H1 (cell line): ENCODE measurements at regions not wholly inside any gene's neighbourhood (a gene's known extent, or its start where the extent isn't known, plus 50 kb on each side); places are given as distances from the start of the nearest gene placed in this dataset.
A peak's percentile ranks its signal among the peaks of the same experiment; 100 is the strongest.

ENCODE experiments used
- CTCF ChIA-PET: fragments of 300-600 bp; sonication (Branson Sonifier 250); formaldehyde crosslinking; loops from one replicate; lab custom pipeline; 2021; ENCODE audit not compliant: partially characterized antibody; lab: Charles Lee
- POLR2A ChIA-PET: fragments of 300-600 bp; sonication (Branson Sonifier 250); formaldehyde crosslinking; loops from one replicate; lab custom pipeline; 2021; ENCODE audit warnings: inconsistent platforms; ENCODE audit not compliant: partially characterized antibody; lab: Charles Lee
- DNase-seq, 2 experiments: peaks; one replicate each; pipeline versions ENCODE4 v3.0.0 to v3.0.0-alpha.2; 2010 to 2022; ENCODE audit warnings: low spot score in 2 of 2, low read depth in 1 of 2, mixed read lengths in 1 of 2
- FAIRE-seq: peaks from 2 replicates; lab custom pipeline; 2011; peaks lifted over from hg19 to GRCh38; lab: Jason Lieb, UNC
- H2AFZ ChIP-seq: 2 replicates; pipeline ENCODE4 v1.8.1; 2012; ENCODE audit warnings: low read length, inconsistent platforms
- H2AK5ac ChIP-seq: 2 replicates; pipeline ENCODE4 v1.6.1; 2013; ENCODE audit warnings: low read depth, low read length
- H2BK120ac ChIP-seq: replicated peaks from 2 replicates; pipeline ENCODE3; 2013; ENCODE audit warnings: low read depth, low read length, inconsistent platforms
- H2BK12ac ChIP-seq: 2 replicates; pipeline ENCODE4 v1.6.1; 2013; ENCODE audit warnings: low read depth, low read length
- H2BK15ac ChIP-seq: 2 replicates; pipeline ENCODE4 v1.6.1; 2013; ENCODE audit warnings: low read length
- H2BK20ac ChIP-seq: 2 replicates; pipeline ENCODE4 v1.6.1; 2013; ENCODE audit warnings: low read length
- H2BK5ac ChIP-seq: 2 replicates; pipeline ENCODE4 v1.6.1; 2013; ENCODE audit warnings: low read depth, low read length
- H3K14ac ChIP-seq: 2 replicates; pipeline ENCODE4 v1.6.1; 2013; ENCODE audit warnings: inconsistent platforms; ENCODE audit not compliant: insufficient read length
- H3K18ac ChIP-seq: 2 replicates; pipeline ENCODE4 v1.6.1; 2013; ENCODE audit warnings: low read length; ENCODE audit errors: extremely low read depth
- H3K23ac ChIP-seq: 2 replicates; pipeline ENCODE4 v1.6.1; 2013; ENCODE audit warnings: inconsistent platforms; ENCODE audit not compliant: insufficient read length
- H3K23me2 ChIP-seq: 2 replicates; pipeline ENCODE4 v1.6.1; 2013; ENCODE audit warnings: low read depth, low read length
- H3K27ac ChIP-seq: 2 replicates; pipeline ENCODE4 v1.6.1; 2011; ENCODE audit warnings: low read depth, low read length, inconsistent platforms
- H3K27me3 ChIP-seq, 4 experiments: replicated peaks in 1 of 4; 1 replicate in 1 of 4; 2 replicates in 3 of 4; pipeline versions ENCODE4 v1.6.1 to v1.8.1; 2011 to 2013; ENCODE audit warnings: low read length in 3 of 4, mild to moderate bottlenecking in 3 of 4, inconsistent platforms in 2 of 4, mixed read lengths in 2 of 4, moderate library complexity in 1 of 4; ENCODE audit not compliant: control insufficient read depth in 3 of 4, insufficient read depth in 3 of 4; ENCODE audit errors: extremely low read depth in 1 of 4
- H3K36me3 ChIP-seq, 4 experiments: 2 replicates each; pipeline versions ENCODE4 v1.6.1 to v1.8.1; 2011 to 2013; ENCODE audit warnings: mild to moderate bottlenecking in 4 of 4, low read length in 3 of 4, moderate library complexity in 2 of 4, control low read depth in 1 of 4, inconsistent platforms in 1 of 4; ENCODE audit not compliant: insufficient read depth in 4 of 4, control insufficient read depth in 2 of 4
- H3K4ac ChIP-seq: replicated peaks from 2 replicates; pipeline ENCODE3; 2013; ENCODE audit warnings: low read length, low read depth, mixed read lengths, inconsistent platforms; ENCODE audit not compliant: insufficient read length
- H3K4me1 ChIP-seq, 4 experiments: replicated peaks in 1 of 4; 1 replicate in 1 of 4; 2 replicates in 3 of 4; pipeline versions ENCODE4 v1.6.1 to v1.8.1; 2011 to 2013; ENCODE audit warnings: low read length in 3 of 4, inconsistent platforms in 2 of 4, mixed read lengths in 1 of 4; ENCODE audit not compliant: insufficient read depth in 4 of 4, control insufficient read depth in 3 of 4
- H3K4me2 ChIP-seq, 2 experiments: 2 replicates each; pipeline versions ENCODE4 v1.6.1 to v1.8.1; 2011 to 2013; ENCODE audit warnings: low read depth in 2 of 2, low read length in 2 of 2, control low read depth in 1 of 2, inconsistent platforms in 1 of 2, mild to moderate bottlenecking in 1 of 2; ENCODE audit not compliant: insufficient read depth in 1 of 2
- H3K4me3 ChIP-seq, 4 experiments: fragments of 200-600, 300-600 bp in 1 of 4; sonication (generic), shearing (Covaris generic), sonication (Bioruptor Twin) in 1 of 4; 2 replicates each; pipeline versions ENCODE4 v1.5.1 to v1.8.1; 2011 to 2016; ENCODE audit warnings: low read length in 4 of 4, low read depth in 3 of 4, control low read depth in 2 of 4, inconsistent platforms in 2 of 4, mild to moderate bottlenecking in 2 of 4, mixed read lengths in 1 of 4, moderate library complexity in 1 of 4; ENCODE audit not compliant: insufficient read depth in 2 of 4; ENCODE audit errors: extremely low read depth in 1 of 4
- H3K56ac ChIP-seq: replicated peaks from 2 replicates; pipeline ENCODE3; 2013; ENCODE audit warnings: low read depth, mild to moderate bottlenecking, mixed read lengths, low read length, inconsistent platforms; ENCODE audit not compliant: insufficient read length
- H3K79me1 ChIP-seq: 2 replicates; pipeline ENCODE4 v1.6.1; 2013; ENCODE audit warnings: low read depth, low read length, control low read depth
- H3K79me2 ChIP-seq, 2 experiments: 2 replicates each; pipeline versions ENCODE4 v1.6.1 to v1.8.1; 2012 to 2013; ENCODE audit warnings: low read length in 2 of 2, mild to moderate bottlenecking in 2 of 2, inconsistent platforms in 1 of 2; ENCODE audit not compliant: insufficient read depth in 2 of 2, control insufficient read depth in 1 of 2
- H3K9ac ChIP-seq, 4 experiments: replicated peaks in 1 of 4; 1 replicate in 1 of 4; 2 replicates in 3 of 4; pipeline versions ENCODE4 v1.6.1 to v1.8.1; 2011 to 2013; ENCODE audit warnings: low read depth in 3 of 4, low read length in 3 of 4, control low read depth in 2 of 4, mild to moderate bottlenecking in 2 of 4, moderate library complexity in 2 of 4, inconsistent platforms in 1 of 4; ENCODE audit errors: extremely low read depth in 1 of 4
- H3K9me3 ChIP-seq, 2 experiments: 2 replicates each; pipeline versions ENCODE4 v1.6.1 to v1.8.1; 2012 to 2013; ENCODE audit warnings: mild to moderate bottlenecking in 2 of 2, moderate library complexity in 2 of 2, control low read depth in 1 of 2, inconsistent platforms in 1 of 2, low read depth in 1 of 2, low read length in 1 of 2, mixed read lengths in 1 of 2; ENCODE audit not compliant: insufficient read depth in 2 of 2
- H4K20me1 ChIP-seq, 2 experiments: replicated peaks in 1 of 2; 2 replicates each; pipeline versions ENCODE3 to v1.8.1; 2011 to 2013; ENCODE audit warnings: inconsistent platforms in 2 of 2, low read length in 2 of 2, mild to moderate bottlenecking in 1 of 2; ENCODE audit not compliant: insufficient read depth in 2 of 2, control insufficient read depth in 1 of 2
- H4K5ac ChIP-seq: 2 replicates; pipeline ENCODE4 v1.6.1; 2013; ENCODE audit warnings: low read length, low read depth, mixed read lengths, inconsistent platforms; ENCODE audit not compliant: insufficient read length
- H4K8ac ChIP-seq: 2 replicates; pipeline ENCODE4 v1.8.0; 2013; ENCODE audit warnings: mild to moderate bottlenecking, moderate library complexity, low read length, inconsistent platforms; ENCODE audit not compliant: insufficient read depth; ENCODE audit errors: extremely low read depth
- H4K91ac ChIP-seq: replicated peaks from 2 replicates; pipeline ENCODE3; 2013; ENCODE audit warnings: low read length, mixed read lengths, inconsistent platforms; ENCODE audit not compliant: insufficient read length
- CHD7 ChIP-seq: fragments of 300-600 bp; sonication (generic); IDR thresholded peaks from 2 replicates; pipeline ENCODE4 v1.7.1; 2012; ENCODE audit warnings: low read length, moderate library complexity, mild to moderate bottlenecking, inconsistent platforms; ENCODE audit not compliant: insufficient replicate concordance
- MAFK ChIP-seq: IDR thresholded peaks from 2 replicates; pipeline ENCODE4 v1.6.1; 2012; ENCODE audit warnings: low read depth, mild to moderate bottlenecking, improper control_type of control experiment, low read length

GRCh38 chr4:126216611-126217010 lies 901.9 kb downstream of the FAT4 start:
- H2BK120ac ChIP-seq: no peak overlapping the region
- FAIRE-seq (no peak), DNase-seq (no peak)
- no peak overlapping the region for H2BK12ac ChIP-seq
- H3K4me2 ChIP-seq: no peak overlapping the region
- no peaks in the 10 kb centered on the region for H4K20me1 ChIP-seq
- H2AK5ac ChIP-seq: no peak overlapping the region
- no peaks in the 10 kb centered on the region for H3K23me2 ChIP-seq
- no peak overlapping the region for H2AFZ ChIP-seq
- no peak overlapping the region for H2BK5ac ChIP-seq
- no peak overlapping the region for H4K8ac ChIP-seq
- no peak overlapping the region for H3K14ac ChIP-seq
- no peak overlapping the region for H3K23ac ChIP-seq
- H3K27me3 ChIP-seq: no peaks in the 10 kb centered on the region
- no peaks in the 10 kb centered on the region for H3K36me3 ChIP-seq
- no peak overlapping the region for H2BK20ac ChIP-seq
- no peak overlapping the region for H3K18ac ChIP-seq
- H2BK15ac ChIP-seq: no peak overlapping the region
- H3K79me1 ChIP-seq: no peaks in the 10 kb centered on the region
- no peak overlapping the region for H3K4ac ChIP-seq
- TF ChIP-seq MAFK: peak; percentile 82; the same call in 1 of the 2 replicates
- no peak for TF ChIP-seq CHD7
- H3K56ac ChIP-seq: no peak overlapping the region
- ChIA-PET CTCF (interaction anchor here (1.0 kb wide), 1 partner anchor 344 kb away, joined by 3 read pairs; no protein-coding TSS in a partner anchor), POLR2A (no interaction called here)
- no peaks in the 10 kb centered on the region for H3K9me3 ChIP-seq
- no peaks in the 10 kb centered on the region for H3K79me2 ChIP-seq
- H4K91ac ChIP-seq: no peak overlapping the region
- H4K5ac ChIP-seq: no peak overlapping the region
- no peak overlapping the region for H3K9ac ChIP-seq
- H3K4me3 ChIP-seq: no peak overlapping the region
- no peaks in the 10 kb centered on the region for H3K4me1 ChIP-seq
- H3K27ac ChIP-seq: no peak overlapping the region
